GM18520 (cell line): ENCODE measurements at regions not wholly inside any gene's neighbourhood (a gene's known extent, or its start where the extent isn't known, plus 50 kb on each side); places are given as distances from the start of the nearest gene placed in this dataset.

Experiments
- ATAC-seq: cut with Tn5 transposase; IDR thresholded peaks from one replicate; pipeline ENCODE4 v1.9.1; 2021; ENCODE audit not compliant: unreplicated experiment

DNA sequence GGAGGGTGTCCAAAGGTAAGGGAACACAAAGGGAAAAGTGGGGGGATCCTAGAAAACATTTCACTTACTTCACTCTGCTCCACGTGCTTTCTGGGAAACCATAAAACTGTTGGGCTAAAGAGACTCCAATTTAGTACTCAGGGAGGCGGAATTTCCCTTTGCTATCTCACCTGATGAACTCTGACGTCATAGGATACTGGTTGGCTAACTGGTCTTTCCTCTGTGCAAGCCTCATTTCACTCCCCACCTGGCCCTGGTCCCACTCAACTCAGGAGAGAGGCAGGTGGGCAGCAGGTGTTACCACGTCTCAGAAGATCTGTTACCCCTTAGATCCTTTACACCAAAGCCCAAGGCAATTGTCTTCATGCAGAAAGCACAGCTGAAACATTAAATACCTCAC, 51.8 kb upstream of the PMAIP1 start:
- no peak for ATAC-seq

DNA sequence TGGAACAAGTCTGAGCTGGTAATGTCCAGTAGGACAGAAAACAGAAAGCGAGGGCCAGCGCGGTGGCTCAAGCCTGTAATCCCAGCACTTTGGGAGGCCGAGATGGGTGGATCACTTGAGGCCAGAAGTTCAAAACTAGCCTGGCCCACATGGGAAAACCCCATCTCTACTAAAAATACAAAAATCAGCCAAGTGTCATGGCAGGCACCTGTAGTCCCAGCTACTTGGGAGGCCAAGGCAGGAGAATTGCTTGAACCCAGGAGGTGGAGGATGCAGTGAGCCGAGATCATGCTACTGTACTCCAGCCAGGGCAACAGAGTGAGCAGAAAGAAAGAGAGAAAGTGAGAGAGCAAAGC, 52.3 kb upstream of the PMAIP1 start:
- ATAC-seq, result peak; percentile 9

DNA sequence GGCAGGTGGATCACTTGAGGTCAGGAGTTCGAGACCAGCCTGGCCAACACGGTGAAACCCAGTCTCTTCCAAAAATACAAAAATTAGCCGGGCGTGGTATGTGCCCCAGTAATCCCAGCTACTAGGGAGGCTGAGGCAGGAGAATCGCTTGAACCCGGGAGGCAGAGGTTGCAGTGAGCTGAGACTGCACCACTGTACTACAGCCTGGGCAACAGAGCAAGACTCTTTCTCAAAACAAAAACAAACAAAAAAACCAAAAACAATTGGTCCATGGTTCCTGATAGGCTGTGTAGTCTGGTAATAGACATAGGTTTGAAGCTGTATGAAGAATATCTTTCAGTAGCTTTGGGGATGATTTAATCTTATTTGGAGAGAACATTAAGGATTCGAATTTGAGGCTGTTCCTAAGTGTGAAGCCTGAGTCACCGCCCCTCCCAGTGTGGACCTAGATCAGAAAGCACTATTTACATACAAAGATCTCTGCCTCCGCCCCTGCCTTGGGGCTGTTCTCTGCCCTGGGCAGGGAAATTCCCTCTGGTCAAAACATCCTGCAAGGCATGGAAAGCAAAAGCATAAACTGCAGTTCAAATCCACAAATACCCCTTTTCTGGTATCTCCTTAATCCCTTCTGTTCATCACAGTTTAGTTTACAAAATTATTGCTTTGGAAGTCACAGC, 52.8 kb upstream of the PMAIP1 start:
- ATAC-seq, result peak; percentile 95

DNA sequence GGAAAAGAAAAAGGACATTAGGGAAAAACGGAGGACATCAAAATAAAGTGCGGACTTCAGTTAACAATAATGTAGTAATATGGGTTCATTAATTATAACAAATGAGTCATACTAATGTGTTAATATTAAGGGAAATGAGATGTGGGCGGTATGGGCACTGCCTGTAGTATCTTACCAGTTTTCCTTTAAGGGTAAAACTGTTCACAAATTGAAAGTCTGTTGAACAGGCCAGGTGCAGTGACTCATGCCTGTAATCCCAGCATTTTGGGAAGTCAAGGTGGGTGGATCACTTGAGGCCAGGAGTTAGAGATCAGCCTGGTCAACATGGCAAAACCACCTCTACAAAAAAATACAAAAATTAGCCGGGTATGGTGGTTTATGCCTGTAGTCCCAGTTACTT, 56.8 kb upstream of the PMAIP1 start:
- ATAC-seq, result no peak

DNA sequence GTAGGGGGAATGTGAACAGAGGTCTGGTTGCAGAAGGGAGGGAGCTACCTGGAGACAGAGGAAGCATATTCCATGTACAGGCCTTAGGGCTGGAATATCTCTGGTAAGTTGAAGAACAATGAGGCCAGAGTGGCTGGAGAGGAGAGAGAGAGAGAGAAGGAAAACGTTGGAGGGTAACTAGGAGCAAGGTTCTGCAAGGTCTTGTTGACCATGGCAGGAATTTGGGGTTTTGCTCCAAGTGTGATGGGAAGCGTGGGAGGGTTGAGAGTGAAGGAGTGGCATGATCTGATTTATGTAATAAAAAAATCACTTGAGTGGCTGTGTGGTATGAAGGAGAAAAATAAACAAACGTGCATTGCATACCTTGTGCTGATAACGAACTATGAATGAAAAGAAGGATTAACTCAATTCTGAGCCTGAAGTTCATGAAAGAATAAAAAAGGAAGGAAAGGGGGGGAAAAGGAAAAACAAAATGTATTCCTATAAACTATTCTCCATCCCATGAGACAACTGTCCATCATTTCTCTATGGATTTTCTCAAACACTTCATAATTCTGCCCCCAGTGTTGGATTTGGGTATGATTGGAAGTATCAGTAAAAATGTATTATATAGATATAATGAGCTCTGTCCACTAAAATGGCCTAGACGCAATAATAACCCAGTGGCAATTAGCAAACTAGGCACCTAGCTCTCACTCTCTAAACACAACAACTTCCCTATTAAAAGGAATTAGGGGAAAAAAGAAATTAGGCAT, 59.7 kb upstream of the PMAIP1 start:
- ATAC-seq, result no peak

DNA sequence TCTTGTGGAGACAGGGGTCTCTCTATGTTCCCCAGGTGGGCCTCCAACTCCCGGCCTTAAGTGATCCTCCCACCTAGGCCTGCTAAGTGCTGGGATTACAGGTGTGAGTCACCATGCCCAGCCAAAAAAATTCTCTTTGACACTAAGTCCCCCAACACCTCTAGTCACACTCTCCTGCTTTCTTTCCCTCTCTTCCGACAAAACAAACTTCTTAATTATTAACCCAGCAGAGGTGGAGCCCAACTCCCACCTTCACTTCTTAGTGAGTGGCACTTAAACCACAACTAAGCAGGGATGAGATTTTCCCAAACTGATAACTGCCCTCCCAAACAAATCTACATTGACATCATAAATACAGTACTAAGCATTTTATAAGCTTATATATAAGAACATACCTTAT, 60.5 kb upstream of the PMAIP1 start:
- ATAC-seq, result no peak

DNA sequence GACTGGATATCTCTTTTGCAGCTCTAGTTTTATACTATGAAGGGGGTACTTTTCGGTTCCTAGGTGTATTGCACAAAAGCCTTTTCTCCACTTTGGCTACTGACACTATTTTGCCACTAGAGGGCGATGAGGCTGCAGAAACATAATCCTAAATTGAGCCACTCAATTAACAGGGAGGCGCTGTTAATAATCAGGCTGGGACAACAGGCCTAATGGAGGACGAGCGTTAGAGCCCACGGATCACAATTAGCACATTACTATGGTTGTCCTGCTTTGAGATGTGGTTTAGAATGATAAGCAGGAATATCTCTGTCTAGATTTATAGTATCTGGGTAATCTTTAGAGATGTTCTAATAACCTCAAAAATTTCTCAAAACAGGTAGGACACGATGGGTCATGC, 62.2 kb upstream of the PMAIP1 start:
- ATAC-seq, result peak; percentile 32

DNA sequence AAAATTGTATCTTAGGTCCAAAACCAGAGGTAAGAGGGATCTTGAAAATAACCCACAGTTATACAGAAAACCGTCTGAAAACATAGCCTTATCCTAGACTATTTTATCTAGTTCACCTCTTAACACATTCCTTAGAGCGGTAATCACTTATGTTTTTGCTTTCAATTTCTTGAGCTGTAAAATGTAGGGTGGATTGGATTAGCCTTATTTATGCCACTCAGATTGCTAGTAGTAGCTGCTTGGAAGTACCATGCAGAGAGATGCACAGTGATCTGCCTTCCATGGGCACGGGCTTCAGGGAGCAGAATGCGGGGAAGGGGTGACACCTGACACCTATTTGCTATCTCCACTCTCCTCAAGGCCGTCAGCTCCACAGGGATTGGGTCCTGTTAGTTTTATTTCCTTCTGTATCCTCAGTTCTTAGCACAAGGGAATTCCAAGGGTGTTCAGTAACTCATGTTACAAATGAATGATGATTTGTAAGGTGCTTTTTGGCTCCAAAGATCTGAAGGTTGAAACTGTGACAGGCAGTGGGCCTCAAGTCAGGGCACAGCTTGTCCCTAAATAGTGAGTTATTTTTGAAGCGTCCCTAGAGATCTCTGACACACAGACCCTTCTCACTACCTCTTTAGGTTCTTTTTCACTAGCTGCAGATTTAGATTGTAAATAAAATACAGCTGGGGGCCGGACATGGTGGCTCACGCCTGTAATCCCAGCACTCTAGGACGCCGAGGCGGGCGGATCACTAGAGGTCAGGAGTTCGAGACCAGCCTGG, 64.0 kb upstream of the PMAIP1 start:
- ATAC-seq, result no peak

DNA sequence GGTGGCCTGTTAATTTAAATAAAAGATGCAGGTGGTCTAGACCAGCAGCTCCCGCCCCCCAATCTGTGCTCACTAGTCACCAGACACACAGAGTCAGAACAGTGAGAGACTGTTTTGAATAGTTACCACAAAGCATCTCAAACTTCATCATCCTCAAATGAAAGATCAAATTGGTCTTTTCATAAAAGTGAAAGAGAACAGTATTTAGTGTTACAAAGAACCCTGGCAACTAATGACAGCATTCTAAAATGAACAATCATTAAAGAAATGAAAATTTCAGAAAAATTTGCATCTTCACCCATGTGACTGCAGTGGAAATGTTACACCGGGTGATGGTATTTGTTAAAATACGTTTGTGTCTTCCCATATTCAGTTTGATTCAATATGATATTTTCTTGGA, 65.5 kb upstream of the PMAIP1 start:
- peak; percentile 49 for ATAC-seq

DNA sequence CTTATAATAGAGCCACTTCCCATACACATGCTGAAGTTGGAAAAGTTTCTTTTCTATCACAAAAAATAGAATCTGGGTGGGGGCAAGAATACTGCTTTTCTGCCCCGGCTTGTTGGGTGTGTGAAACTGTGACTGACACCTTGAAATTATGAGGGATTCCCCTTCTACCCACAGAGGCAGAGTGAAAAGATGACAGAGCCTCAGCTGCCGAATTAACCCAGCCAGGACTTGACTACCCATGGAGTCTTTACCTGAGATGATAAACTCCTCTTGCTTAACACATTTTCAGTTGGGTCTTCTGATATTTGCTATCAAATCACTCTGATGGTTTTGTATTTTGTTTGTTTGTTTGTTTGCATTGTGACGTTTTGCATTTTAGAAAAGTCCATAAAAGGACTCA, 66.0 kb upstream of the PMAIP1 start:
- peak; percentile 70 for ATAC-seq

DNA sequence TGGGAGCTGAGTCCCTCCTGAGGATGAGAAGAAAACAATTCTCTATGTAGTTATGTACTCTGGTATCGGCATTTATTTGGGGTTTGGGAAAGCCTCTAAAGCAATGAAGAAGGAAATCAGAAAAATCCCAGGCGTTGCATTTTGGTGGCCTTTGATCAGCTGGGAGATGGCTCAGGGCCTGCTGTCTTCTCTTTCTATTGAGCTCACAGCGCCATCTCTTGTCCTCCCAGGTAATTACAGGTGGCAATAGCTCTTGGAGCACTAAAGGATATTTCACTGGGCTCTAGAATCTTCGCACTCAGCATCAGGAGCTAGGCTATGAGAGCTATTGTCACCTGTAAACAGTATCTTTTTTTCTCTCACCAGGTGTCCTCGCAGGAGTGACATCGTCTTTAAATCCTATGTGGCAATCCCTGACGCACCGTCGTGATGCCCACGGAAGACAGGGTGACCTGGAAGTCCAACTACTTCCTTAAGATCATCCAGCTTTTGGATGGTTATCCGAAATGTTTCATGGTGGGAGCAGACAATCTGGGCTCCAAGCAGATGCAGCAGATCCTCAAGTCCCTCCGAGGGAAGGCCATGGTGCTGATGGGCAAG, 76.1 kb upstream of the PMAIP1 start:
- ATAC-seq, result peak; percentile 52

DNA sequence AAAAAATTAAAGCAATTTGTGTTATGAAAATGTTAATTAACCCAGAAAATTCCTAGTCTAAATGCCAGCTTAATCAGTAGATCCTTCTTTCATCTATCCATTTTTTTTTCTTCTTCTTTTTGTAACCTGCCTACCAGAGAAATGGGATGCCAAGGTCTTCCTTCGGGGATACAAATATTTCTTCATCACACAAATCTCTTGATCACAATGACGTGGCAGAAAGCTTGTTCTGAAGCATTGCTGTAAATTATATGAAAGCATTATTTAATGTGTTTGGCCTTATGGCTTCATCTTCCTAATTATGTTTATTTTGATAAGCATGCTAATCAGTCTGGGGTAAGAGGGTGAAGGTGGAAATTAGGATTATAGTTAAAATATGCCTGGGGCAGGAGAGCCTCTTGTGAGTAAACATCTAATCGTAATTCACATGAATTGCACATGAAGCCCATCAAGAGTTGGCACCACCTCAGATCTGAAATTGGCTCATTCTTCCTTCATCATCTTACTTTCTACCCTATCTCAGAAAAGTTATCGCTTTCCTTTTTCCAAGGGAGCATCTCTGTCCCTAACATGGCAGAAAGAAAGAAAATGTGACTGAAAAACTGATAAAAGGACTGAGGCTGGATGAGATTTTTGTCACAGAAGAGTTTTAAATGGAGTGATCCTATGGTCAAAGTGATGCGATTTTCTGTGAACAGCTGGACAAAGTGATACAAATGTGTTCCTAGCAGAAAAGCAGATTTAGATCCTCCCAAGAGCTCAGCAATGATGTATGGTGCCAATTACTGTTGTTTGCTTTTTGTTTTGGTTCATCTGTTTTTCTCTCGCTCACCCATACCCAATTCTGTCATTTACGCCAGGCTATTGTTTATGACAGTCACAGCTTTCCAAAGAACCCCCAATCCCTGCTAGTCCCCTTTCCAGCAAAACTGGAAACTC, 76.9 kb upstream of the PMAIP1 start:
- ATAC-seq, result no peak

DNA sequence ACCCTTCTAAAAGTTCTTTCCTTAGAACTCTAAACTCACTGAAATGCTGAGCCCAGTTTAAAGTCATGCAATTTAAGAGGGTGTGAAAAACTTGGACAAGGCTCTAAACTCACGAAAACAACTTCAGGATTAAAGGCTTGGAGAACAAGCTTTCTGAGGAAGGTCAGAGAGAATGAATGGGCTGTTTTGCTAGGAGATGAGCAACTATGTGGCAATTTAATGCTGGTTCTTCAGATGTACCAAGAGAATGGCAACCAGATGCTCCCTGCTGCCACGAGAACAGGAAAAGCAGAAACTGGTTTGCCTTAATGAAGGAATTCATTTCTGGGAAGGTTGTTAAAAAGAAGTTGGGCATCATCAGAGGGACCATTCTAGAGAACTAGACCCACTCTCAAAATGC, 77.8 kb upstream of the PMAIP1 start:
- no peak for ATAC-seq

DNA sequence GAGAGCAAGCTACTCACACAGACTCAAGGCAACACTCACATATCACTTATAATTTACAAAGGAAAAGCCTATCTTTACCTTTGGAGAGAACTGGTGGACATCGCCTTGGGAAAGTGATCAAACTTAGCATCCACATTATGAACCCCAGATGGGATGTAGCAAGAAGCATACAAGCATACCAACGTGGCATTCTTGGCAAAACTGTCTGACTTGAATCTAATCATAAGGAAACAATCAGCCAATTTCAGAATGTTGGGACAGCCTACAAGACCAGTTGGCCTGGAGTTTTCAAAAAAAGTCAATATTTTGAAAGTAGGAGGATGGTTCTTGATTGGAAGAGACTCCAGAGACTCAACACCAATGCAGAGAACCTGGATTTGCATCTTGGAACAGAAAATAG, 79.1 kb upstream of the PMAIP1 start:
- ATAC-seq, result no peak

DNA sequence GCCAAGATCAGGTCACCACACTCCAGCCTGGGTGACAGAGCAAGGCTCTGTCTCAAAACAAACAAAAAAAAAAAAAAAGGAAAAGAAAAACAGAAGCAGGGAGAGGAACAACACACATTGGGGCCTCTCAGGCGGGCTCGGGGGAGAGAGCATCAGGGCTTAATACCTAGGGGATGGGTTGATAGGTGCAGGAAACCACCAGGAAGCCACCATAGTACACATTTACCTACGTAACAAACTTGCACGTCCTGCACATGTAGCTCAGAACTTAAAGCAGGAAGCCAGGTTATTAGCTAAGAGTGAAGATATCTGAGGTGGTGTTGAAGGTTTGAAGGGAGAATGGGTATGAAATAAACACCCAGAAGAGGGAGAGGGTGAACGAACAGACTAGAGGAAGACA, 81.0 kb upstream of the PMAIP1 start:
- no peak for ATAC-seq

DNA sequence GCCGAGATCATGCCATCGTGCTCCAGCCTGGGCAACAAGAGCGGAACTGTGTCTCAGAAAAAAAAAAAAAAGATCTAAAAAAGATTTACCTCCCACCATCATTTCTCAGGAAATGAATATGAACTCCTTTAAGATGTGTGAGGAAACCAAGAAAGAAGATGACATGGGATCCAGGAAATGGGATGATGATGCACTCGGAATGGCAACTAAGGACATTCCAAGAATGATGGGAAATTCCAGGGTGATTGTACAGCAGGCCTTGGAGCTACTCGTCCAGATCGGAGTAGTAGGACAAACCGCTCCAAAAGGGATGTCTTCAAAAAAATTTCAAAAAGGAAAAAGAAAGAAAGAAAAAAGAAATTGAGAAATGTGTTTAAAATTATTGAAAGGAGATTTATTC, 84.9 kb upstream of the PMAIP1 start:
- no peak for ATAC-seq

DNA sequence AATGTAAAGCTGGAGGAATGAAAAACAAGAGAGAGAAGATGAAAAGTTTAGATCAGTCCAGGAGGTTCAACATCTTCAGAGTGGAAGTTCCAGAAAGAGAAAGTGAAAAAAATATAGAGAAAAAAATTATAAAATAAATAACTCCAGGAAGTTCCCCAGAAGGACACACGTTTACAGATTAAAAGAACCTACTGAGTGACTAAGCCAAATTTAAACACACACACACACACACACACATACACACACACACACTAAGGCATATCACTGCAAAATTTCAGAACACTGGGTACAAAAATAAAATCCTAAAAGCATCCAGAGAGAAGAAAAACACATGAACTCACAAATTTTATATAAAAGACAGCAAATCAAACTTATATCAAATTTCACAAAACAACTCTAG, 85.9 kb upstream of the PMAIP1 start:
- ATAC-seq, result no peak

DNA sequence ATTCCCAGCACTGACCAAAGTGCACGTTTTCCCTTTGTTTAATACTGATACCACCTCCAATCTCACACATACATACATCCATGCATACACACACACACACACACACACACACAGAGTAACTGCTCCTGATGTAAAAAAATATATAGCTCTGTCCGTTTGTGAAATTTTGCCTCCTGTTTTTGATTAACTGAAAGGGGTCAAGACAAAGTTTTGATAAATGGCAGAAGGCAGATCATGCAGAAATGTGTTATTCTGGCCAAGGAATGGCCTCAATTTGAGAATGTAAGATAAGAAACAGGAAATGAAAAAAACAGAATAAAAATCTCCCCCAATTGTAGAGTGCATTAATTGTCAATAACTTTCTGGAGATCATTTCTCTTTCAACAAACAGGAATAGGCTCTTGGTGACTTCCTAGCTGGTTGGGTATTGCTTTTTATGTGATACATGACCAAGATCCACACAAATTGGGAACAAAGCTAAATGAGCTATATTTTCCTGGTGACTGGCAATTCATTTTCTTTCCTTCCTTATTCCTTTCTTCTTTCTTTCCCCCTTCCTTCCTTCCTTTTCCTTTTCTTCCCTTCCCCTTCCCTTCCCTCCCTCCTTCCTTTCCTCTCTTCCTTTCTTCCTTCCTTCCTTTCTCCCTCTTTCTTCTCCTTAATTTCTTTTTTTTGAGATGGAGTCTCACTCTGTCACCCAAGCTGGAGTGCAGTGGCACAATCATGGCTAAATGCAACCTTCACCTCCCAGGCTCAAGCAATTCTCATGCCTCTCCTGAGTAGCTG, 88.9 kb upstream of the PMAIP1 start:
- no peak for ATAC-seq

DNA sequence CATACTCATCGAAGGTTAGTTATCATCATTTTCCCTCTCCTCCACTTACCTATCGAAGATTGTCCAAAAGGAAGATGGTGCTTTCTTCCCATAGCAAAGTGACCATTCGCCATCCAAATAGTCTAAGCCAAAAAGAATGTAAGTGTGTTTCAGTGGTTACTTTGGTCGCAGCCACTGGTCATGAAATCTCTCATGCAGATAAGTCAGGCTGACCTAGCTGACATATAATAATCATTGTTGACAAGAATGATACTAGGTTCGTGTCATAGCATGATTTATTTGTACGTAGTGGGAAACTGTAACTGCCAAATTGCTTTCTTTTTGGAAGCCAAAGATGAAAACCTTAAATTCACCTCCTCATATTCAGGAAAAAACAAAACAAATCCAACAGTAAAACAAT, 89.6 kb upstream of the PMAIP1 start:
- peak; percentile 54 for ATAC-seq

DNA sequence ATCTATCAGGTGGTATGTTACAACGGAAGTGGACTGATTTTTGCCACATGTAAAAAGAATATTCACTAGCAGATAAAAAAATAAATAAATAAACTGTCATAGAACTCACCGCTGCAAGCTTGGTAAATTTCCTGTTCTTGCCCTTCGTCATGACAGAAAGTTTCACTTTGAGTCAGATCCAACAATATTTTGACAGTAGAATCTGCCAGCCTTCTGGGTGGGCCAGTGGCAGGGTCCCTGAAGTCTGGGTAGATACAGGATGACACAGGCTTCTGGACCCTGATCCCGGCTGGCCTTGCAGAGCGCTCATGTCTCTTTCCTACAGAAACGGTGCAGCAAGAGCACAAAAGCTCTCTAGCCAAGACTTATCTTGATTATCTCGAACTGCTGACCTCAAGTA, 97.8 kb upstream of the PMAIP1 start:
- ATAC-seq, result no peak
